ENCODE measurements at regions not wholly inside any gene's neighbourhood (a gene's known extent, or its start where the extent isn't known, plus 50 kb on each side); places are given as distances from the start of the nearest gene placed in this dataset.

- no peaks in the 10 kb centered on the region for H3K27me3 ChIP-seq (ENCODE audit: insufficient read depth, poor library complexity, severe bottlenecking)
- no peak overlapping the region for H3K4me3 ChIP-seq (replicated peaks; ENCODE audit: insufficient read depth, low read length)
- DNase-seq (ENCODE audit: low read depth in 1 of 2, low spot score in 1 of 2): no peak
- no peak for TF ChIP-seq SPI1 (IDR thresholded peaks at IDR 0.05; ENCODE audit: borderline replicate concordance, low read depth)
- TF ChIP-seq, protein P1, sequence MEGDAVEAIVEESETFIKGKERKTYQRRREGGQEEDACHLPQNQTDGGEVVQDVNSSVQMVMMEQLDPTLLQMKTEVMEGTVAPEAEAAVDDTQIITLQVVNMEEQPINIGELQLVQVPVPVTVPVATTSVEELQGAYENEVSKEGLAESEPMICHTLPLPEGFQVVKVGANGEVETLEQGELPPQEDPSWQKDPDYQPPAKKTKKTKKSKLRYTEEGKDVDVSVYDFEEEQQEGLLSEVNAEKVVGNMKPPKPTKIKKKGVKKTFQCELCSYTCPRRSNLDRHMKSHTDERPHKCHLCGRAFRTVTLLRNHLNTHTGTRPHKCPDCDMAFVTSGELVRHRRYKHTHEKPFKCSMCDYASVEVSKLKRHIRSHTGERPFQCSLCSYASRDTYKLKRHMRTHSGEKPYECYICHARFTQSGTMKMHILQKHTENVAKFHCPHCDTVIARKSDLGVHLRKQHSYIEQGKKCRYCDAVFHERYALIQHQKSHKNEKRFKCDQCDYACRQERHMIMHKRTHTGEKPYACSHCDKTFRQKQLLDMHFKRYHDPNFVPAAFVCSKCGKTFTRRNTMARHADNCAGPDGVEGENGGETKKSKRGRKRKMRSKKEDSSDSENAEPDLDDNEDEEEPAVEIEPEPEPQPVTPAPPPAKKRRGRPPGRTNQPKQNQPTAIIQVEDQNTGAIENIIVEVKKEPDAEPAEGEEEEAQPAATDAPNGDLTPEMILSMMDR (IDR thresholded peaks at IDR 0.05; ENCODE audit: insufficient read depth, low read length): no peak
- TF ChIP-seq GABPA (IDR thresholded peaks at IDR 0.05; ENCODE audit: low read depth): no peak
- TF ChIP-seq, protein P2, sequence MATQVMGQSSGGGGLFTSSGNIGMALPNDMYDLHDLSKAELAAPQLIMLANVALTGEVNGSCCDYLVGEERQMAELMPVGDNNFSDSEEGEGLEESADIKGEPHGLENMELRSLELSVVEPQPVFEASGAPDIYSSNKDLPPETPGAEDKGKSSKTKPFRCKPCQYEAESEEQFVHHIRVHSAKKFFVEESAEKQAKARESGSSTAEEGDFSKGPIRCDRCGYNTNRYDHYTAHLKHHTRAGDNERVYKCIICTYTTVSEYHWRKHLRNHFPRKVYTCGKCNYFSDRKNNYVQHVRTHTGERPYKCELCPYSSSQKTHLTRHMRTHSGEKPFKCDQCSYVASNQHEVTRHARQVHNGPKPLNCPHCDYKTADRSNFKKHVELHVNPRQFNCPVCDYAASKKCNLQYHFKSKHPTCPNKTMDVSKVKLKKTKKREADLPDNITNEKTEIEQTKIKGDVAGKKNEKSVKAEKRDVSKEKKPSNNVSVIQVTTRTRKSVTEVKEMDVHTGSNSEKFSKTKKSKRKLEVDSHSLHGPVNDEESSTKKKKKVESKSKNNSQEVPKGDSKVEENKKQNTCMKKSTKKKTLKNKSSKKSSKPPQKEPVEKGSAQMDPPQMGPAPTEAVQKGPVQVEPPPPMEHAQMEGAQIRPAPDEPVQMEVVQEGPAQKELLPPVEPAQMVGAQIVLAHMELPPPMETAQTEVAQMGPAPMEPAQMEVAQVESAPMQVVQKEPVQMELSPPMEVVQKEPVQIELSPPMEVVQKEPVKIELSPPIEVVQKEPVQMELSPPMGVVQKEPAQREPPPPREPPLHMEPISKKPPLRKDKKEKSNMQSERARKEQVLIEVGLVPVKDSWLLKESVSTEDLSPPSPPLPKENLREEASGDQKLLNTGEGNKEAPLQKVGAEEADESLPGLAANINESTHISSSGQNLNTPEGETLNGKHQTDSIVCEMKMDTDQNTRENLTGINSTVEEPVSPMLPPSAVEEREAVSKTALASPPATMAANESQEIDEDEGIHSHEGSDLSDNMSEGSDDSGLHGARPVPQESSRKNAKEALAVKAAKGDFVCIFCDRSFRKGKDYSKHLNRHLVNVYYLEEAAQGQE (IDR thresholded peaks at IDR 0.05; ENCODE audit: insufficient replicate concordance, low read depth): no peak
- no peak for TF ChIP-seq POLR2AphosphoS5 (IDR thresholded peaks at IDR 0.05; ENCODE audit: low read depth)
- no peak overlapping the region for H3K27ac ChIP-seq (replicated peaks)
Measured at GRCh38 chr2:235216901-235217300, 265.1 kb downstream of the SH3BP4 start.

GRCh38 chr2:235217846-235218245 lies 266.0 kb downstream of the SH3BP4 start:
- no peak for DNase-seq (ENCODE audit: low read depth in 1 of 2, low spot score in 1 of 2)
- no peak overlapping the region for H3K27ac ChIP-seq (replicated peaks)
- H3K27me3 ChIP-seq (ENCODE audit: insufficient read depth, poor library complexity, severe bottlenecking): no peaks in the 10 kb centered on the region
- TF ChIP-seq, protein P2 (IDR thresholded peaks at IDR 0.05; ENCODE audit: insufficient replicate concordance, low read depth): no peak
- TF ChIP-seq GABPA (IDR thresholded peaks at IDR 0.05; ENCODE audit: low read depth): no peak
- TF ChIP-seq SPI1 (IDR thresholded peaks at IDR 0.05; ENCODE audit: borderline replicate concordance, low read depth): no peak
- TF ChIP-seq POLR2AphosphoS5 (IDR thresholded peaks at IDR 0.05; ENCODE audit: low read depth): no peak
- TF ChIP-seq, protein P1 (IDR thresholded peaks at IDR 0.05; ENCODE audit: insufficient read depth, low read length): no peak
- H3K4me3 ChIP-seq (replicated peaks; ENCODE audit: insufficient read depth, low read length): no peak overlapping the region

GRCh38 chr2:235218486-235218907 lies 266.7 kb downstream of the SH3BP4 start:
- H3K27me3 ChIP-seq (ENCODE audit: insufficient read depth, poor library complexity, severe bottlenecking): no peaks in the 10 kb centered on the region
- peak in 1 of 2 experiments; percentile 38 for DNase-seq (ENCODE audit: low read depth in 1 of 2, low spot score in 1 of 2)
- H3K4me3 ChIP-seq (replicated peaks; ENCODE audit: insufficient read depth, low read length): no peak overlapping the region
- no peak overlapping the region for H3K27ac ChIP-seq (replicated peaks)
- TF ChIP-seq GABPA (IDR thresholded peaks at IDR 0.05; ENCODE audit: low read depth) (no peak), POLR2AphosphoS5 (IDR thresholded peaks at IDR 0.05; ENCODE audit: low read depth) (no peak), SPI1 (IDR thresholded peaks at IDR 0.05; ENCODE audit: borderline replicate concordance, low read depth) (no peak)
- TF ChIP-seq, protein P1 (IDR thresholded peaks at IDR 0.05; ENCODE audit: insufficient read depth, low read length): no peak
- TF ChIP-seq, protein P2 (IDR thresholded peaks at IDR 0.05; ENCODE audit: insufficient replicate concordance, low read depth): no peak
